H9 (cell line): ENCODE measurements at regions not wholly inside any gene's neighbourhood (a gene's known extent, or its start where the extent isn't known, plus 50 kb on each side); places are given as distances from the start of the nearest gene placed in this dataset.
"Not testable (repeated sequence)": the region's sequence is repeated elsewhere in the genome, so short reads cannot be mapped to it uniquely, and the experiment has no call there.

Experiments
- DNase-seq: peaks from one replicate; pipeline ENCODE4 v3.0.0-alpha.2; 2017
- H2AFZ ChIP-seq: one replicate; pipeline ENCODE4 v1.6.1; 2013; ENCODE audit warnings: mild to moderate bottlenecking, low read length, control low read depth, moderate library complexity
- H2AK5ac ChIP-seq: 2 replicates; pipeline ENCODE4 v1.6.1; 2013; ENCODE audit warnings: low read length, control low read depth, mixed read lengths; ENCODE audit not compliant: insufficient read length
- H2BK120ac ChIP-seq: one replicate; pipeline ENCODE4 v1.6.1; 2013; ENCODE audit warnings: low read depth, mild to moderate bottlenecking, low read length, control low read depth, inconsistent platforms; ENCODE audit not compliant: poor library complexity, severe bottlenecking
- H2BK12ac ChIP-seq: 2 replicates; pipeline ENCODE4 v1.6.1; 2013; ENCODE audit warnings: low read length, control low read depth, mixed read lengths, low read depth; ENCODE audit not compliant: insufficient read length
- H2BK15ac ChIP-seq: 2 replicates; pipeline ENCODE4 v1.6.1; 2013; ENCODE audit warnings: low read depth, low read length, control low read depth
- H2BK20ac ChIP-seq: one replicate; pipeline ENCODE4 v1.6.1; 2013; ENCODE audit warnings: low read depth, mild to moderate bottlenecking, low read length, control low read depth, inconsistent platforms; ENCODE audit not compliant: poor library complexity, severe bottlenecking
- H2BK5ac ChIP-seq: 2 replicates; pipeline ENCODE4 v1.6.1; 2013; ENCODE audit warnings: low read length, control low read depth, mixed read lengths; ENCODE audit not compliant: insufficient read length
- H3K14ac ChIP-seq: 2 replicates; pipeline ENCODE4 v1.6.1; 2013; ENCODE audit warnings: low read length, control low read depth; ENCODE audit not compliant: insufficient read depth
- H3K18ac ChIP-seq: 2 replicates; pipeline ENCODE4 v1.6.1; 2013; ENCODE audit warnings: low read depth, mild to moderate bottlenecking, mixed read lengths, low read length, control low read depth; ENCODE audit not compliant: insufficient read length
- H3K23ac ChIP-seq: 2 replicates; pipeline ENCODE4 v1.6.1; 2013; ENCODE audit warnings: low read length, control low read depth, mixed read lengths, low read depth; ENCODE audit not compliant: insufficient read length
- H3K23me2 ChIP-seq: 2 replicates; pipeline ENCODE4 v1.6.1; 2013; ENCODE audit warnings: low read depth, mild to moderate bottlenecking, mixed read lengths, low read length, control low read depth; ENCODE audit not compliant: insufficient read length, poor library complexity, severe bottlenecking
- H3K27ac ChIP-seq: 2 replicates; pipeline ENCODE4 v1.5.1; 2013; ENCODE audit warnings: low read length, control low read depth, mixed read lengths, low read depth; ENCODE audit not compliant: insufficient read length
- H3K27me3 ChIP-seq: 2 replicates; pipeline ENCODE4 v1.6.1; 2013; ENCODE audit warnings: low read length, control low read depth, inconsistent platforms; ENCODE audit not compliant: insufficient read depth
- H3K4ac ChIP-seq: 2 replicates; pipeline ENCODE4 v1.6.1; 2013; ENCODE audit warnings: low read depth, mild to moderate bottlenecking, control low read depth, inconsistent platforms, low read length, moderate library complexity
- H3K4me1 ChIP-seq: 2 replicates; pipeline ENCODE4 v1.6.1; 2013; ENCODE audit warnings: low read length, control low read depth, inconsistent platforms; ENCODE audit not compliant: insufficient read depth
- H3K4me2 ChIP-seq: 2 replicates; pipeline ENCODE4 v1.6.1; 2013; ENCODE audit warnings: low read length, control low read depth, mixed read lengths; ENCODE audit not compliant: insufficient read length, insufficient read depth
- H3K56ac ChIP-seq: 2 replicates; pipeline ENCODE4 v1.6.1; 2013; ENCODE audit warnings: low read depth, mild to moderate bottlenecking, mixed read lengths, low read length, control low read depth; ENCODE audit not compliant: insufficient read length
- H3K79me1 ChIP-seq: 2 replicates; pipeline ENCODE4 v1.6.1; 2013; ENCODE audit warnings: low read depth, mild to moderate bottlenecking, moderate library complexity, low read length, control low read depth, inconsistent platforms; ENCODE audit not compliant: insufficient read depth, poor library complexity, severe bottlenecking
- H3K79me2 ChIP-seq: 2 replicates; pipeline ENCODE4 v1.6.1; 2013; ENCODE audit warnings: low read length, control low read depth, inconsistent platforms; ENCODE audit not compliant: insufficient read depth
- H3K9ac ChIP-seq: 2 replicates; pipeline ENCODE4 v1.6.1; 2013; ENCODE audit warnings: low read length, control low read depth, mixed read lengths; ENCODE audit not compliant: insufficient read length; ENCODE audit errors: extremely low read depth
- H3K9me3 ChIP-seq: one replicate; pipeline ENCODE4 v1.6.1; 2013; ENCODE audit warnings: low read depth, low read length, inconsistent platforms; ENCODE audit not compliant: control insufficient read depth
- H3T11ph ChIP-seq: one replicate; pipeline ENCODE4 v1.6.1; 2013; ENCODE audit warnings: mild to moderate bottlenecking, low read length, control low read depth, inconsistent platforms
- H4K20me1 ChIP-seq: one replicate; pipeline ENCODE4 v1.6.1; 2013; ENCODE audit not compliant: control insufficient read depth, insufficient read length, insufficient read depth
- H4K5ac ChIP-seq: 2 replicates; pipeline ENCODE4 v1.6.1; 2013; ENCODE audit warnings: low read depth, mild to moderate bottlenecking, mixed read lengths, low read length, control low read depth; ENCODE audit not compliant: insufficient read length
- H4K8ac ChIP-seq: replicated peaks from 2 replicates; pipeline ENCODE4 v1.6.1; 2013; ENCODE audit warnings: low read length, control low read depth, mixed read lengths, low read depth; ENCODE audit not compliant: insufficient read length
- H4K91ac ChIP-seq: 2 replicates; pipeline ENCODE4 v1.6.1; 2013; ENCODE audit warnings: low read depth, mild to moderate bottlenecking, moderate library complexity, mixed read lengths, low read length, control low read depth; ENCODE audit not compliant: insufficient read length
- H3K27ac Mint-ChIP-seq, 3 experiments: 2 replicates in 2 of 3; 3 replicates in 1 of 3; pipeline ENCODE4 v1.8.0; 2020 to 2021; ENCODE audit warnings: mixed read lengths in 3 of 3, mild to moderate bottlenecking in 1 of 3, moderate library complexity in 1 of 3
- H3K27me3 Mint-ChIP-seq: 2 replicates; pipeline ENCODE4 v1.8.0; 2021; ENCODE audit warnings: low read depth, mild to moderate bottlenecking, moderate library complexity, mixed read lengths
- H3K36me3 Mint-ChIP-seq, 3 experiments: 2 replicates in 2 of 3; 3 replicates in 1 of 3; pipeline ENCODE4 v1.8.0; 2020 to 2021; ENCODE audit warnings: low read depth in 3 of 3, mixed read lengths in 3 of 3; ENCODE audit not compliant: insufficient read depth in 1 of 3
- H3K4me1 Mint-ChIP-seq, 2 experiments: 2 replicates each; pipeline ENCODE4 v1.8.0; 2020; ENCODE audit warnings: mixed read lengths in 2 of 2
- H3K4me3 Mint-ChIP-seq, 2 experiments: 2 replicates in 1 of 2; 3 replicates in 1 of 2; pipeline ENCODE4 v1.8.0; 2020 to 2021; ENCODE audit warnings: mild to moderate bottlenecking in 2 of 2, mixed read lengths in 2 of 2, moderate library complexity in 1 of 2
- H3K9me3 Mint-ChIP-seq, 2 experiments: 2 replicates in 1 of 2; 3 replicates in 1 of 2; pipeline ENCODE4 v1.8.0; 2020; ENCODE audit warnings: mild to moderate bottlenecking in 2 of 2, mixed read lengths in 2 of 2, moderate library complexity in 1 of 2
- WGBS: extraction: QIAGEN DNeasy Blood & Tissue Kit; methylation state at CpG from one replicate; pipeline ENCODE4 v1.1.7; 2013; ENCODE audit warnings: missing lambda C conversion rate, low lambda C conversion rate, mixed read lengths; ENCODE audit not compliant: insufficient read length; ENCODE audit errors: extremely low coverage; 5-methylcytosine and 5-hydroxymethylcytosine counted together

DNA sequence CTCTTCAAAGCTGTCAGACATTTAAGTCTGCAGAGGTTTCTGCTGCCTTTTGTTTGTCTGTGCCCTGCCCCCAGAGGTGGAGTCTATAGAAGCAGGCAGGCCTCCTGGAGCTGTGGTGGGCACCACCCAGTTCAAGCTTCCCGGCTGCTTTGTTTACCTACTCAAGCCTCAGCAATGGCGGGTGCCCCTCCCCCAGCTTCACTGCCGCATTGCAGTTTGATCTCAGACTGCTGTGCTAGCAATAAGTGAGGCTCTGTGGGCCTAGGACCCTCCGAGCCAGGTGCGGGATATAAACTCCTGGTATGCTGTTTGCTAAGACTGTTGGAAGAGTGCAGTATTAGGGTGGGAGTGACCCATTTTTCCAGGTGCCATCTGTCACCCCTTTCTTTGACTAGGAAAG lies 145.5 kb downstream of the DMRT2 start:
- H3K36me3 Mint-ChIP-seq, result peaks cover 3 to 11% (median 4%) of the 10 kb centered on the region in 3 experiments; a peak in 5 of 7 replicates
- H3K4ac ChIP-seq, result not testable (repeated sequence)

More for the DNA sequence above, 145.5 kb downstream of the DMRT2 start:
- not testable (repeated sequence) for H3K4me1 Mint-ChIP-seq, H3K27ac ChIP-seq, H3K14ac ChIP-seq, H2AK5ac ChIP-seq, H4K5ac ChIP-seq, H3K56ac ChIP-seq, H2BK15ac ChIP-seq, H3K79me2 ChIP-seq, H4K91ac ChIP-seq, H3K79me1 ChIP-seq, H3K27ac Mint-ChIP-seq, H4K8ac ChIP-seq, H3K9me3 ChIP-seq, H4K20me1 ChIP-seq, H3K18ac ChIP-seq, H3K23me2 ChIP-seq, DNase-seq, H3K4me2 ChIP-seq, H3K23ac ChIP-seq, H2BK20ac ChIP-seq, H3K27me3 Mint-ChIP-seq, H2BK12ac ChIP-seq, H3K4me3 Mint-ChIP-seq, H3T11ph ChIP-seq, H3K4me1 ChIP-seq, H3K27me3 ChIP-seq, H2BK5ac ChIP-seq, H3K9ac ChIP-seq, H2AFZ ChIP-seq, H2BK120ac ChIP-seq
- no CpG with 5 or more reads among the region's 5 CpGs for WGBS
- peaks cover 29 to 44% of the 10 kb centered on the region in 2 experiments for H3K9me3 Mint-ChIP-seq
